ENCODE measurements at regions not wholly inside any gene's neighbourhood (a gene's known extent, or its start where the extent isn't known, plus 50 kb on each side); places are given as distances from the start of the nearest gene placed in this dataset.

DNA sequence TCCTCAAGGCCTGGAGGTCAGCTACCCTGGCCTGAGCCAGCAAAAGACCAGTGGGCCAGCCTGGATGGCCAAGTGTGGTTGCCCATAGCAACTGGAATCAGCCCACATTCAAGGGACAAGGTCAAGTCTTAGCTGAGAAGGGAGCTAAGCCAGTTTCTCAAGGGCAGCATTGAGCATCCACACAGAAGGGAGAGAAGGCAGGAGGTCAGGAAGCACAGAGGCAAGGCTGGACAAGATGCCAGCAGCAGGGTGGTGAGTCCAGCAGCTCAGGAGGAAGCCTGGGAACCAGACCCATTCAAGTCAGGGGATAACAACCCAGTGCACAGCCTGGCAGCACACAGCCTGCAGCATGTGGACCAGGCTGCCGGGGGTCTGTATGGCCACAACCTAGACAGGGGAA, 54.0 kb upstream of the ZMIZ1 start:
- Mint-ChIP-seq H3K4me3 (ENCODE audit: unreplicated experiment) (no peak overlapping the region), H3K4me1 (ENCODE audit: insufficient read depth, unreplicated experiment) (peaks cover 11% of the 10 kb centered on the region), H3K9me3 (ENCODE audit: unreplicated experiment) (no peaks in the 10 kb centered on the region), H3K27me3 (ENCODE audit: insufficient read depth, unreplicated experiment) (no peaks in the 10 kb centered on the region), H3K36me3 (ENCODE audit: insufficient read depth, unreplicated experiment) (no peaks in the 10 kb centered on the region), H3K27ac (ENCODE audit: low read depth, unreplicated experiment) (no peak overlapping the region)
- no peak for DNase-seq (ENCODE audit: unreplicated experiment)
- TF ChIP-seq, protein P1, sequence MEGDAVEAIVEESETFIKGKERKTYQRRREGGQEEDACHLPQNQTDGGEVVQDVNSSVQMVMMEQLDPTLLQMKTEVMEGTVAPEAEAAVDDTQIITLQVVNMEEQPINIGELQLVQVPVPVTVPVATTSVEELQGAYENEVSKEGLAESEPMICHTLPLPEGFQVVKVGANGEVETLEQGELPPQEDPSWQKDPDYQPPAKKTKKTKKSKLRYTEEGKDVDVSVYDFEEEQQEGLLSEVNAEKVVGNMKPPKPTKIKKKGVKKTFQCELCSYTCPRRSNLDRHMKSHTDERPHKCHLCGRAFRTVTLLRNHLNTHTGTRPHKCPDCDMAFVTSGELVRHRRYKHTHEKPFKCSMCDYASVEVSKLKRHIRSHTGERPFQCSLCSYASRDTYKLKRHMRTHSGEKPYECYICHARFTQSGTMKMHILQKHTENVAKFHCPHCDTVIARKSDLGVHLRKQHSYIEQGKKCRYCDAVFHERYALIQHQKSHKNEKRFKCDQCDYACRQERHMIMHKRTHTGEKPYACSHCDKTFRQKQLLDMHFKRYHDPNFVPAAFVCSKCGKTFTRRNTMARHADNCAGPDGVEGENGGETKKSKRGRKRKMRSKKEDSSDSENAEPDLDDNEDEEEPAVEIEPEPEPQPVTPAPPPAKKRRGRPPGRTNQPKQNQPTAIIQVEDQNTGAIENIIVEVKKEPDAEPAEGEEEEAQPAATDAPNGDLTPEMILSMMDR (IDR thresholded peaks at IDR 0.05; ENCODE audit: unreplicated experiment) = no peak
- no TSS peak for BruUV-seq (replicated peaks)
- ChIA-PET CTCF (interaction anchor here (0.8 to 1.3 kb wide), 2 partner anchors 167 to 711 kb away, joined by 3 read pairs; no protein-coding TSS in a partner anchor), POLR2A (interaction anchor here (0.8 to 2.1 kb wide), 3 partner anchors 9 to 84 kb away, joined by 3 to 4 read pairs (median 4); no protein-coding TSS in a partner anchor)
- intact Hi-C loops (cut with micrococcal nuclease) = no loop called here

DNA sequence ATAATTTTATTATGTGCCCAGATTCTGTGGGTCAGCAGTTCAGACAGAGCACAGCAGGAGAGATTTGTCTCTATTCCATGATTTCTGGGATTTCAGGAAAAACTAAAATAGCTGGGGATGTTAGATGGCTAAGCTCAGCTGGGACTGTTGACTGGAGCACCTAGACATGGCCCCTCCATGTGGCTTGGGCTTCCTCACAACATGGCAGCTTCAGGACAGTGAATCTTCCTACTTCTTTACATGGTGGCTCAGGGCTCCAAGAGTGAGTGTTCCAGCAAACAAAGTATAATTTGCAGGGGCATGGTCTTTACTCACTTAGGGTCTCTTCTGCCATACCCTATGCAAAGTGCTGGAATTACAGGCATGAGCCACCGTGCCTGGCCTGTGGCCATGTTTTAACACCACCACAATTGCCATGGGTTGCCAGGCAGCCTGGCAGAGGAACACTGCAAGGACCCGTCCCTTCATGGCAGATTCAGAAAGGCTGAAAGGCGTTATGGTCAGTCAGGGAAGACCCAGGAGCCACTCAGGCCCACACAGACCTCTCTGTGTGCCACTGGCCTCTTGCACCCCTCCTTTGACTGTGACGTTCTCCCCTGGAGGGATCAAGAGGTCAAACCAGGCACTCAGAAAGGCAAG, 50.8 kb upstream of the ZMIZ1 start:
- no peaks in the 10 kb centered on the region for H3K36me3 Mint-ChIP-seq (ENCODE audit: insufficient read depth, unreplicated experiment)
- peaks cover 14% of the 10 kb centered on the region for H3K4me1 Mint-ChIP-seq (ENCODE audit: insufficient read depth, unreplicated experiment)
- H3K4me3 Mint-ChIP-seq (ENCODE audit: unreplicated experiment) = no peak overlapping the region
- H3K27me3 Mint-ChIP-seq (ENCODE audit: insufficient read depth, unreplicated experiment) = no peaks in the 10 kb centered on the region
- no peak overlapping the region for H3K27ac Mint-ChIP-seq (ENCODE audit: low read depth, unreplicated experiment)
- DNase-seq (ENCODE audit: unreplicated experiment) = no peak
- BruUV-seq (replicated peaks) = no TSS peak
- POLR2A ChIA-PET = interaction anchor here (0.8 to 2.4 kb wide), 6 partner anchors 9 to 261 kb away, joined by 3 to 11 read pairs (median 3); no protein-coding TSS in a partner anchor
- H3K9me3 Mint-ChIP-seq (ENCODE audit: unreplicated experiment) = no peaks in the 10 kb centered on the region
- TF ChIP-seq, protein P1 (IDR thresholded peaks at IDR 0.05; ENCODE audit: unreplicated experiment) = no peak
- intact Hi-C loops (cut with micrococcal nuclease) = no loop called here
- CTCF ChIA-PET = interaction anchor here (0.6 to 1.1 kb wide), 3 partner anchors 12 to 168 kb away, joined by 3 read pairs; no protein-coding TSS in a partner anchor

DNA sequence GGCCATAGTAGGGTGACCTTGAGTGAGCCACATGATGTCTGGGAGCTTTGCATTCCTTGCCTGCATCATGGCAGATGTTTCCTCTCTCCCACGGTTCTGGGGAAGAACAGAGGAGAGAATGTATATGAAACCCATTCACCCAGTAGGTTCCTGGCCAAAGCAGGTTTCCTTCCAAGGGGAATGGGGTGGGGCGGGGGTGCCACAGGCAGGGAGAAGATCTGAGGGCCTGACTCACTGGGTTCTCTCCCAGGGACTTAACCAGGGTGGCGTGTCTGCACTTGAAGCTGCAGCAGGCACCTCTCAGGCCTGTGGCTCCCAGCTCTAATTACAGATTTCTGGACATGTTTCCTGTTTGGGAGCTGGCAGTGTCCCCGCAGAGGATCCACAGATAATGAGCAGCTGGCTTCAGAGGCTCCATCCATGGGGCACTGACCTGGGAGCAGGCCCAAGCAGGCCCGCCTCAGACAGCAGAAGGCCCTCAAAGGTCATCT, 50.2 kb upstream of the ZMIZ1 start:
- CTCF ChIA-PET = interaction anchor here (0.6 to 1.5 kb wide), 6 partner anchors 11 to 594 kb away, joined by 3 read pairs; no protein-coding TSS in a partner anchor
- POLR2A ChIA-PET = interaction anchor here (0.6 to 2.4 kb wide), 7 partner anchors 9 to 262 kb away, joined by 3 to 11 read pairs (median 3); no protein-coding TSS in a partner anchor
- intact Hi-C loops (cut with micrococcal nuclease) = no loop called here
- TF ChIP-seq, protein P1 (IDR thresholded peaks at IDR 0.05; ENCODE audit: unreplicated experiment) = no peak
- Mint-ChIP-seq H3K27me3 (ENCODE audit: insufficient read depth, unreplicated experiment) (no peaks in the 10 kb centered on the region), H3K36me3 (ENCODE audit: insufficient read depth, unreplicated experiment) (no peaks in the 10 kb centered on the region), H3K27ac (ENCODE audit: low read depth, unreplicated experiment) (peak overlapping the region; percentile 29), H3K4me3 (ENCODE audit: unreplicated experiment) (no peak overlapping the region), H3K9me3 (ENCODE audit: unreplicated experiment) (no peaks in the 10 kb centered on the region), H3K4me1 (ENCODE audit: insufficient read depth, unreplicated experiment) (peaks cover 14% of the 10 kb centered on the region)
- BruUV-seq (replicated peaks) = no TSS peak
- peak; percentile 87 for DNase-seq (ENCODE audit: unreplicated experiment)

Measured in MCF 10A (cell line).